GM21825 (cell line): ENCODE measurements at regions not wholly inside any gene's neighbourhood (a gene's known extent, or its start where the extent isn't known, plus 50 kb on each side); places are given as distances from the start of the nearest gene placed in this dataset.

ENCODE experiments used
- ATAC-seq: cut with Tn5 transposase; IDR thresholded peaks from one replicate; pipeline ENCODE4 v1.9.1; 2021; ENCODE audit warnings: mild to moderate bottlenecking, moderate library complexity; ENCODE audit not compliant: unreplicated experiment

GRCh38 chr4:125434136-125434535 is 119.4 kb downstream of the FAT4 start:
- ATAC-seq: no peak

- no peak for ATAC-seq
Observed at GRCh38 chr4:125440814-125441213, 126.1 kb downstream of the FAT4 start.

GRCh38 chr4:125444166-125444565 is 129.4 kb downstream of the FAT4 start:
- no peak for ATAC-seq

- no peak for ATAC-seq
Observed at GRCh38 chr4:125445525-125445924, 130.8 kb downstream of the FAT4 start.

- no peak for ATAC-seq
Observed at GRCh38 chr4:125447551-125448290, 133.0 kb downstream of the FAT4 start.

GRCh38 chr4:125456075-125456474 is 141.3 kb downstream of the FAT4 start:
- no peak for ATAC-seq

GRCh38 chr4:125459531-125459930 is 144.8 kb downstream of the FAT4 start:
- no peak for ATAC-seq

- ATAC-seq: no peak
Observed at GRCh38 chr4:125461676-125462363, 147.1 kb downstream of the FAT4 start.

GRCh38 chr4:125464146-125464545 is 149.4 kb downstream of the FAT4 start:
- ATAC-seq: no peak

GRCh38 chr4:125481334-125482045 is 166.7 kb downstream of the FAT4 start:
- ATAC-seq: no peak

- ATAC-seq: no peak
Observed at GRCh38 chr4:125482822-125483221, 168.1 kb downstream of the FAT4 start.

GRCh38 chr4:125483278-125483677 is 168.5 kb downstream of the FAT4 start:
- ATAC-seq: no peak

GRCh38 chr4:125484912-125485311 is 170.2 kb downstream of the FAT4 start:
- no peak for ATAC-seq

- no peak for ATAC-seq
Observed at GRCh38 chr4:125486351-125486750, 171.6 kb downstream of the FAT4 start.

GRCh38 chr4:125489952-125490690 is 175.4 kb downstream of the FAT4 start:
- ATAC-seq: no peak

- ATAC-seq: no peak
Observed at GRCh38 chr4:125492957-125493356, 178.2 kb downstream of the FAT4 start.

GRCh38 chr4:125497861-125498260 is 183.1 kb downstream of the FAT4 start:
- no peak for ATAC-seq

GRCh38 chr4:125498981-125499380 is 184.2 kb downstream of the FAT4 start:
- no peak for ATAC-seq

- no peak for ATAC-seq
Observed at GRCh38 chr4:125501090-125501489, 186.3 kb downstream of the FAT4 start.

- ATAC-seq: no peak
Observed at GRCh38 chr4:125501568-125501967, 186.8 kb downstream of the FAT4 start.

GRCh38 chr4:125505621-125506020 is 190.9 kb downstream of the FAT4 start:
- ATAC-seq: no peak
